Mesothelial cell of epicardium (in vitro differentiated cells): ENCODE measurements at regions not wholly inside any gene's neighbourhood (a gene's known extent, or its start where the extent isn't known, plus 50 kb on each side); places are given as distances from the start of the nearest gene placed in this dataset.
A peak's percentile ranks its signal among the peaks of the same experiment; 100 is the strongest.

Experiments
- DNase-seq, 2 experiments: peaks; one replicate each; pipeline ENCODE4 v3.0.0; 2021; ENCODE audit warnings: low spot score in 2 of 2; ENCODE audit not compliant: unreplicated experiment in 2 of 2
- H3K27ac Mint-ChIP-seq: 2 replicates; pipeline ENCODE4 v1.8.0; 2021; ENCODE audit warnings: mixed read lengths
- H3K27me3 Mint-ChIP-seq: 2 replicates; pipeline ENCODE4 v1.8.0; 2021; ENCODE audit warnings: low read depth, mixed read lengths
- H3K36me3 Mint-ChIP-seq: 2 replicates; pipeline ENCODE4 v1.8.0; 2021; ENCODE audit warnings: mixed read lengths
- H3K4me1 Mint-ChIP-seq: 2 replicates; pipeline ENCODE4 v1.8.0; 2021; ENCODE audit warnings: mixed read lengths
- H3K4me3 Mint-ChIP-seq: 2 replicates; pipeline ENCODE4 v1.8.0; 2021; ENCODE audit warnings: mild to moderate bottlenecking, moderate library complexity, mixed read lengths
- H3K9me3 Mint-ChIP-seq: 2 replicates; pipeline ENCODE4 v1.8.0; 2021; ENCODE audit warnings: mixed read lengths
- TF ChIP-seq, protein P1 (sequence below): fragments of 200-600 bp; sonication (generic); IDR thresholded peaks from one replicate; pipeline ENCODE4 v1.5.0; 2021; ENCODE audit warnings: antibody characterized with exemption; ENCODE audit not compliant: unreplicated experiment

DNA sequence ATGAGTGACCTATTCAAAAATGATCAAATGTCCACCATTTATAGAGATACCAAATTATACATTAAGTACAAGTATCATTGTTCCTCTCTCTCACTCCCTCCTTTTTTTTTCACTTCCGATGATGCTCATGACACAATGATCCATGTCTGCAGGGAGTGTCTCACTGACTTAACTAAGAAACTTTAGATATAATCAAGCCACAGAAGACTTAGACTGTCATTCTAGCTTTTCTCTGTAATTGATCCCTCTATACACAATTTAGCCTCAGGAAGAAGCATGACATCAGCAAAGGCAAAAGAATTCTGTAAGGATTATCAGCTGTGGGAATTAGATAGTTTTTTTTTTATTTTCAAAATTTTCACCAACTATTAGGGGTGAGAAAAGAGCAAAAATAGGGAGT, 734.9 kb upstream of the PCDH9 start:
- no peak for DNase-seq
- Mint-ChIP-seq H3K36me3 (peaks cover 5% of the 10 kb centered on the region), H3K27me3 (no peaks in the 10 kb centered on the region), H3K4me1 (peaks cover 27% of the 10 kb centered on the region), H3K9me3 (peaks cover 11% of the 10 kb centered on the region), H3K27ac (peak overlapping the region; percentile 26), H3K4me3 (no peak overlapping the region)
- TF ChIP-seq, protein P1, sequence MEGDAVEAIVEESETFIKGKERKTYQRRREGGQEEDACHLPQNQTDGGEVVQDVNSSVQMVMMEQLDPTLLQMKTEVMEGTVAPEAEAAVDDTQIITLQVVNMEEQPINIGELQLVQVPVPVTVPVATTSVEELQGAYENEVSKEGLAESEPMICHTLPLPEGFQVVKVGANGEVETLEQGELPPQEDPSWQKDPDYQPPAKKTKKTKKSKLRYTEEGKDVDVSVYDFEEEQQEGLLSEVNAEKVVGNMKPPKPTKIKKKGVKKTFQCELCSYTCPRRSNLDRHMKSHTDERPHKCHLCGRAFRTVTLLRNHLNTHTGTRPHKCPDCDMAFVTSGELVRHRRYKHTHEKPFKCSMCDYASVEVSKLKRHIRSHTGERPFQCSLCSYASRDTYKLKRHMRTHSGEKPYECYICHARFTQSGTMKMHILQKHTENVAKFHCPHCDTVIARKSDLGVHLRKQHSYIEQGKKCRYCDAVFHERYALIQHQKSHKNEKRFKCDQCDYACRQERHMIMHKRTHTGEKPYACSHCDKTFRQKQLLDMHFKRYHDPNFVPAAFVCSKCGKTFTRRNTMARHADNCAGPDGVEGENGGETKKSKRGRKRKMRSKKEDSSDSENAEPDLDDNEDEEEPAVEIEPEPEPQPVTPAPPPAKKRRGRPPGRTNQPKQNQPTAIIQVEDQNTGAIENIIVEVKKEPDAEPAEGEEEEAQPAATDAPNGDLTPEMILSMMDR = no peak

DNA sequence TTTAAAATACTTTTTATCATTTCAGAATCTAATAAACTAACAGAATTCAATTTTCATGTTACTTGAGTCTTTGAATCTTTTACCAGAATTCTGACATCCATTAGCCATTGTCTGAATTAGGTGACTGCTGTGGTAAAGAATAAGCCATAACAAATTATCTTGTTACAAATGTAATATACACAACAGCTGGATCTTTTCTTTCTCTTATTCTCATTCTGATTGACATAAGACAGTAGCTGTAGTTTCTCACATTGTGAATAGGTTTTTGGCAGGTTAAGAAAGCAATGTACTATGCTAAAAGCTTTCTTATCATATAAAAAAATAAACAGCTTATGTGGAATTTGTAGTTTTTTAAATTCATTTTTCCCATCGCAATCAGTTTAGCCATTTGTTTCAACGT, 734.0 kb upstream of the PCDH9 start:
- Mint-ChIP-seq H3K9me3 (peaks cover 11% of the 10 kb centered on the region), H3K4me1 (peaks cover 24% of the 10 kb centered on the region), H3K27me3 (no peaks in the 10 kb centered on the region), H3K27ac (no peak overlapping the region), H3K4me3 (no peak overlapping the region), H3K36me3 (peaks cover 5% of the 10 kb centered on the region)
- DNase-seq = no peak
- TF ChIP-seq, protein P1 = no peak

DNA sequence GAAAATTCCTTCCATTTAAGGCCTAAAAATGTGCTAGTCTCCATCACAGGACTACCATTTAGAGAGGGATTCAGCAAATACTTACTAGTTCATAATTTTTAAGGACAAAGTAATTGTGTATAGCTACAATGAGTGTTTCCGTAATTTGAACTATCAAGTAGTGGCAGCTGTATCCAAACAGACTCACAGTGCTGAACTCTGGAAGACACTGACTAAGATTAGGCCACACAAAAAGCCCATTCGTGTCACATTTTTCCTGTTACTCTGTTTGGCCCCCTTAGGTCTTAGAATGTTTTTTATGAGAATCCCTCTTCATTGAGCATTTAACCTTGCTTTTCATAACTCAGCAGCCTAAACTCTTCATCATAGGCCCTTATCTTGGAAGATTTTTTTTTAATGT, 731.2 kb upstream of the PCDH9 start:
- no peak for DNase-seq
- Mint-ChIP-seq H3K36me3 (no peaks in the 10 kb centered on the region), H3K4me3 (no peak overlapping the region), H3K4me1 (peaks cover 14% of the 10 kb centered on the region), H3K27ac (no peak overlapping the region), H3K27me3 (no peaks in the 10 kb centered on the region), H3K9me3 (peaks cover 21% of the 10 kb centered on the region)
- TF ChIP-seq, protein P1 = no peak

DNA sequence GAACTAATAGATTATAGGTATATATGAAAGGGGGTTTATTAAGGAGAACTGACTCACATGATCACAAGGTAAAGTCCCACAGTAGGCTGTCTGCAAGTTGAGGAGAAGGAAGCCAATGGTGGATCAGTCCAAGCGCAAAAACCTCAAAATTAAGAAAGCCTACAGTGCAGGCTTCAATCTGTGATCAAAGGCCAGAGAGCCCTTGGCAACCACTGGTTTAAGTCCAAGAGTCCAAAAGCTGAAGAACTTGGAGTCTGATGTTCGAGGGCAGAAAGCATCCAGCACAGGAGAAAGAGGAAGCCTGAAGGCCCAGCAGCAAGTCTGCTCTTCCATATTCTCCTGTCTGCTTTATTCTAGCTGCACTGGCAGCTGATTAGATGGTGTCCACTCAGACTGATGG, 721.3 kb upstream of the PCDH9 start:
- peaks cover 17% of the 10 kb centered on the region for H3K9me3 Mint-ChIP-seq
- TF ChIP-seq, protein P1 = no peak
- H3K27ac Mint-ChIP-seq = no peak overlapping the region
- H3K27me3 Mint-ChIP-seq = no peaks in the 10 kb centered on the region
- no peak overlapping the region for H3K4me3 Mint-ChIP-seq
- H3K36me3 Mint-ChIP-seq = peaks cover 1% of the 10 kb centered on the region
- H3K4me1 Mint-ChIP-seq = peaks cover 12% of the 10 kb centered on the region
- DNase-seq = no peak

DNA sequence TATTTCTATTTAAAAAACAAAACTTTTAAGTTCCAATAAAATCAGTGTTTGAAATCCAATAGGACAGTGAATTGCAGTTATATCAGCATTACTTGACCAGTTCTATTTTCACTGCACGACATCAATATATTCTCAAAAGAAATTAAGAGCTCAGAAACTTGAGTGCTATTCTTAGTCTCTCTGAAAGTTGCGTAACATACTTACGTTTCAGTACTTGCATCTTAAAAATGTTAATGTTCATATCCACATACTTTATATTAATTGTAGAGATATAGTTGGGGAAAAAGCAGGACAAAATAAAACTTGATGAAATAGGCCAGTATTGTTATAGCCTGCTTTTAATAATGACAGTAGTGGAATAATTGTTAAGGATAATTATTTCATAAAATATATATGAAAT, 720.5 kb upstream of the PCDH9 start:
- H3K4me3 Mint-ChIP-seq = no peak overlapping the region
- TF ChIP-seq, protein P1 = no peak
- peaks cover 2% of the 10 kb centered on the region for H3K36me3 Mint-ChIP-seq
- peaks cover 16% of the 10 kb centered on the region for H3K4me1 Mint-ChIP-seq
- peaks cover 12% of the 10 kb centered on the region for H3K9me3 Mint-ChIP-seq
- no peak overlapping the region for H3K27ac Mint-ChIP-seq
- no peak for DNase-seq
- no peaks in the 10 kb centered on the region for H3K27me3 Mint-ChIP-seq

DNA sequence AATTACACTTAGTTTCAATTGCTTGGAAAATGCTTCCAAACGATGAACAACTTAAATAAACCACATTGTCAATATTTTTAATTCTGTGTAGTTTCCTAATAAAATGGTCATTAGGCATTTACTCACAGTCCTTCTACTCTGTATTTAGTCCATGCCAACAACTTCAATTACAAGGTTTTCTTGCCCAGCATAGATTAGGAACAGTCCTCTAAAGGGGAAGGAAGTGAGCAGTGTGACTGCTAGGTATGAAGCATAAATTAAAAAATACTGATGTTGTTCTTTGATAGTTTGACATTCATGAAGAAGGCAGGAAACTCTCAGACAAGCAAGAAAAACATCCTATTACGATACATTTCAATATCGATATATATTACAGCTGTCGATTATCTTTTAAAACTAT, 716.0 kb upstream of the PCDH9 start:
- Mint-ChIP-seq H3K4me1 (peaks cover 30% of the 10 kb centered on the region), H3K4me3 (no peak overlapping the region), H3K9me3 (peaks cover 16% of the 10 kb centered on the region), H3K27me3 (no peaks in the 10 kb centered on the region), H3K27ac (no peak overlapping the region), H3K36me3 (peaks cover 14% of the 10 kb centered on the region)
- TF ChIP-seq, protein P1 = no peak
- no peak for DNase-seq
